Adrenal gland (tissue), 9 donors: ENCODE measurements at regions not wholly inside any gene's neighbourhood (a gene's known extent, or its start where the extent isn't known, plus 50 kb on each side); places are given as distances from the start of the nearest gene placed in this dataset.

ENCODE experiments used
- DNase-seq, 7 donors: peaks; one replicate each; pipeline ENCODE4 v3.0.0-alpha.2; 2019 to 2020
- H3K27ac ChIP-seq, 5 donors: fragments of 200-600 bp; sonication (generic) in 4 of 5; 1 replicate in 3 of 5; 2 replicates in 2 of 5; pipeline versions ENCODE4 v1.5.1 to v1.8.0; 2016 to 2020; ENCODE audit warnings: mild to moderate bottlenecking in 1 of 5
- H3K27me3 ChIP-seq: fragments of 200-600 bp; 2 replicates; pipeline ENCODE4 v1.8.0; 2021
- H3K36me3 ChIP-seq, 2 donors: fragments of 200-600 bp; replicated peaks in 1 of 2; 1 replicate in 1 of 2; 2 replicates in 1 of 2; pipeline versions ENCODE4 v1.5.1 to v1.8.0; 2018 to 2022
- H3K4me1 ChIP-seq, 2 donors: fragments of 200-600 bp; replicated peaks in 1 of 2; 1 replicate in 1 of 2; 2 replicates in 1 of 2; pipeline versions ENCODE4 v1.5.1 to v1.8.0; 2018 to 2021
- H3K4me3 ChIP-seq, 4 donors: fragments of 200-600 bp; sonication (generic) in 3 of 4; one replicate each; pipeline ENCODE4 v1.5.1; 2016 to 2018
- H3K9me3 ChIP-seq, 3 donors: fragments of 200-600 bp; sonication (generic) in 1 of 3; replicated peaks in 1 of 3; 1 replicate in 2 of 3; 2 replicates in 1 of 3; pipeline versions ENCODE4 v1.5.1 to v1.8.0; 2016 to 2021
- POLR2A ChIP-seq, 2 donors: fragments of 450-650 bp; IDR thresholded peaks; one replicate each; pipeline ENCODE4 v1.6.1; 2017; ENCODE audit warnings: antibody characterized with exemption in 2 of 2, mild to moderate bottlenecking in 2 of 2, moderate library complexity in 1 of 2
- WGBS, 4 donors: extraction: QIAGEN DNeasy Blood & Tissue Kit in 2 of 4; methylation state at CpG; one replicate each; pipeline versions ENCODE4 v1.1.5 to v1.1.7; 2013 to 2017; 5-methylcytosine and 5-hydroxymethylcytosine counted together
- intact Hi-C, 2 donors: fragments of 100-400 bp; cut with DNase I; formaldehyde crosslinking; loops; one replicate each; pipeline versions ENCODE4 v1.14.1 to v1.15.0; 2022 to 2023
- TF ChIP-seq, protein P1 (sequence below), 6 experiments: fragments of 450-650 bp in 4 of 6; fragments of 200-600 bp in 2 of 6; sonication (generic) in 1 of 6; IDR thresholded peaks; 1 replicate in 5 of 6; 2 replicates in 1 of 6; pipeline versions ENCODE4 v1.5.1 to v1.8.0; 2016 to 2021; ENCODE audit warnings: antibody characterized with exemption in 6 of 6, mild to moderate bottlenecking in 2 of 6, moderate library complexity in 1 of 6
- donor health status: healthy with polysubstance abuse.
- donor health status: Bipolar disorder and iron deficiency.
- donor health status: DM: yes; HTN: yes; CAD: no.
- donor health status: DM: no; HTN: no; CAD: no.
- donor health status: DM: no; HTN: no; CAD: no.

DNA sequence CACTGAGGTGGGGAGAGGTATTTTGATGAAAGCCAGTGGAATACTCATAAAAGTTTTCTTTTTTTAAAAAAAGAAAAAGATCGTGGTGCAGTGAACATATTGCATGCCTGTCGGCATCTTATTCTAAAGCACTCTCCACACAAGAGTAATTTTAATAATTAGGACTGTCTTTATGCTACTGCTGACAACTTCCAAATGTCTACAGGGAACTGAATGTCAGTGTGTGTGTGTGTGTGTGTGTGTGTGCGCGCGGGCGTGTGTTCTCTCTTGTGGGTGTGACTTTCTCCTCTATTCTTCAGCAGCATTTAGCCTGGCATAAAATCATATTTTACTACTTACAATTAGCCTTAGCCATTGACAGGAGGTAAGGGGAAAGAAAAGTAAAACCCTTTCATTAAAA lies 268.5 kb downstream of the C3orf38 start:
- Histone ChIP-seq H3K4me3 (no peak overlapping the region), H3K27me3 (no peaks in the 10 kb centered on the region), H3K27ac (no peak overlapping the region), H3K9me3 (no peaks in the 10 kb centered on the region), H3K4me1 (no peaks in the 10 kb centered on the region), H3K36me3 (no peaks in the 10 kb centered on the region)
- TF ChIP-seq, protein P1, sequence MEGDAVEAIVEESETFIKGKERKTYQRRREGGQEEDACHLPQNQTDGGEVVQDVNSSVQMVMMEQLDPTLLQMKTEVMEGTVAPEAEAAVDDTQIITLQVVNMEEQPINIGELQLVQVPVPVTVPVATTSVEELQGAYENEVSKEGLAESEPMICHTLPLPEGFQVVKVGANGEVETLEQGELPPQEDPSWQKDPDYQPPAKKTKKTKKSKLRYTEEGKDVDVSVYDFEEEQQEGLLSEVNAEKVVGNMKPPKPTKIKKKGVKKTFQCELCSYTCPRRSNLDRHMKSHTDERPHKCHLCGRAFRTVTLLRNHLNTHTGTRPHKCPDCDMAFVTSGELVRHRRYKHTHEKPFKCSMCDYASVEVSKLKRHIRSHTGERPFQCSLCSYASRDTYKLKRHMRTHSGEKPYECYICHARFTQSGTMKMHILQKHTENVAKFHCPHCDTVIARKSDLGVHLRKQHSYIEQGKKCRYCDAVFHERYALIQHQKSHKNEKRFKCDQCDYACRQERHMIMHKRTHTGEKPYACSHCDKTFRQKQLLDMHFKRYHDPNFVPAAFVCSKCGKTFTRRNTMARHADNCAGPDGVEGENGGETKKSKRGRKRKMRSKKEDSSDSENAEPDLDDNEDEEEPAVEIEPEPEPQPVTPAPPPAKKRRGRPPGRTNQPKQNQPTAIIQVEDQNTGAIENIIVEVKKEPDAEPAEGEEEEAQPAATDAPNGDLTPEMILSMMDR (IDR thresholded peaks at IDR 0.05) = no peak
- no peak for TF ChIP-seq POLR2A (IDR thresholded peaks at IDR 0.05)
- WGBS, 4 donors = 84 to 92% (median 87%) methylated on average over 6 of the region's 6 CpGs
- no peak for DNase-seq
- intact Hi-C loops = no loop called here

DNA sequence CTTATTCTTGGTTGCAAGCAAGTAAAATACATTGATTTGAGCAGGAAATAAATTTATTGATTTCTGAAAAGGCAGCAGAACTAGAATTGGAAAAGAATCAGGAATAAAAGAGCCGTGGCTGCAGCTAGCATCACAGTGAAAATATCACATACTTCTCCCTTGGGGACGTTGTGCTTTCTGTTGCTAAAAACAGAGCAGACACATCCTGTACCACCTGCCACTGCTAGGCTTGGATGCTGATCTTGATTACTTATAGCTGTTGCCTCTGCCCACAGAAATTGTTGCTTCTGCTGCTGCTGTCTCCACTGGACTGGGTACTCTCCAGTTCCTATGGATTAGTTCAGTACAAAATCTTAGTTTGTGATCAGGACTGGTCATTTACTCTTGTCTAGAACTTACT lies 283.8 kb downstream of the C3orf38 start:
- 32 to 42% (median 34%) methylated on average over 2 of the region's 2 CpGs for WGBS, 4 donors
- intact Hi-C loops = no loop called here

DNA sequence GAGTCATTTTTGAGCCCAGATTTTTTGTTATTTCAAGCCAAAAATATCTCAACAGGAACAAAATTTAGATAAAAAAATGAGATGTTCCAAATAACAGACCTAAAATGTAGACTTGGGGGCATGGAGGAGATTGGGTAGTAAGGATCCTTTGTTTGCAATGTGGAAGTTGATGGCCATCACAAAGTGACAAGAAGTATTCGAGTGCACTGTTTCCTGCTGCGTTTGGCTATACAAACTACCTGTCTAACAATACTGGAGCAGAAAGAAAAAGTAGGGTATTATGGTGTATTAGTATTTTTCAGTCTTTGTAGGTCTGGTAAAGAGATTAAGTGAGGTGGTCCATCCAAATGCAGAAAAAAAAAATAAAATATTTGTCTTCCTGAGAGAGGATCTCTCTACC lies 284.2 kb downstream of the C3orf38 start:
- TF ChIP-seq, protein P1 (IDR thresholded peaks at IDR 0.05) = no peak
- no peak for TF ChIP-seq POLR2A (IDR thresholded peaks at IDR 0.05)
- WGBS, 4 donors = 57 to 80% (median 67%) methylated on average over 2 of the region's 2 CpGs
- H3K4me3 ChIP-seq = no peak overlapping the region
- no peaks in the 10 kb centered on the region for H3K36me3 ChIP-seq
- no peaks in the 10 kb centered on the region for H3K9me3 ChIP-seq
- intact Hi-C loops = no loop called here
- H3K27ac ChIP-seq = no peak overlapping the region
- H3K4me1 ChIP-seq = no peaks in the 10 kb centered on the region
- H3K27me3 ChIP-seq = no peaks in the 10 kb centered on the region
- DNase-seq = no peak

More for the DNA sequence above, 283.8 kb downstream of the C3orf38 start:
- no peaks in the 10 kb centered on the region for H3K27me3 ChIP-seq
- H3K4me3 ChIP-seq = no peak overlapping the region
- TF ChIP-seq POLR2A (IDR thresholded peaks at IDR 0.05) = no peak
- no peaks in the 10 kb centered on the region for H3K36me3 ChIP-seq
- no peaks in the 10 kb centered on the region for H3K4me1 ChIP-seq
- no peak overlapping the region for H3K27ac ChIP-seq
- H3K9me3 ChIP-seq = no peaks in the 10 kb centered on the region
- no peak for DNase-seq

DNA sequence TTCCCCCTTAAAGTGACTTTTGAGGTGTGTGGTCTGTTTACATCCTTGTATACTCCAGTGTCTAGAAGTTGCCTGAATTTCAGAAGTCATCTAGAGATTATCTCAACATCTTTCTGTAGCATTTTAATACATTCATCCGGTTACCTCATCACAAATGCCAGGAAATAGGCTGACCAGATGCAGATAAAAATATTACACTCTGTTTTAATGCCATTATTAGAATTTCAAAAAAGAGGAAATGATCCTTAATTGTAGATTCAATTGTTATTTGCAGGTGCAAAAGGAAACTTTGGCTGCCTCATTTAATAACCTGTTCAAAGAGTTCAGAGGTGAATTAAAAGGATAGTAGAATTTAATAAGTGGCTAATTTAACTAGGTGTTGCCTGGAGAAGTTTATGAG lies 290.9 kb downstream of the C3orf38 start:
- intact Hi-C loops = no loop called here
- H3K4me3 ChIP-seq = no peak overlapping the region
- no peaks in the 10 kb centered on the region for H3K27me3 ChIP-seq

DNA sequence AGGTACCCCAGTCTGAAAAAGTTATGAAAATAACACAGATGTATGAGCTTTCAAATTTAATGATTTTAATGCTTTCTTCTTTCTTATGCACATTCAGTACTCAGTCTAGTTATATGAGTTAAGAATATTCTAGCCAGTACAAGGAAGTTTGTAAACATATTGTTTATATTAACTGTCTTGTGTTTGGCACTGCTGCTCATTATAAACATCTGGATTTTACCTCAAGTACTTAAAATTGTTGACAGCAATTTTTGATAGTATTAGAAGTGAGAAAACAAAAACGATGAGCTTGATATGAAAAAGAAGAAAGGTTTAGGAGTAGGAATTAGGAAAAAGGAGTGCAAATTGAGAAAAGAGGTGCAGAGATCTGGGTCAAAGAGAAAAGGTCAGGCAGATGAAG lies 293.3 kb downstream of the C3orf38 start:
- WGBS, 4 donors = 43 to 59% (median 45%) methylated on average over 1 of the region's 1 CpG
- DNase-seq = no peak
- H3K9me3 ChIP-seq = no peaks in the 10 kb centered on the region
- intact Hi-C loops = no loop called here
- H3K27ac ChIP-seq = no peak overlapping the region
- no peak for TF ChIP-seq POLR2A (IDR thresholded peaks at IDR 0.05)
- TF ChIP-seq, protein P1 (IDR thresholded peaks at IDR 0.05) = no peak
- no peaks in the 10 kb centered on the region for H3K4me1 ChIP-seq
- no peaks in the 10 kb centered on the region for H3K27me3 ChIP-seq
- H3K4me3 ChIP-seq = no peak overlapping the region
- no peaks in the 10 kb centered on the region for H3K36me3 ChIP-seq

More for the DNA sequence above, 290.9 kb downstream of the C3orf38 start:
- H3K4me1 ChIP-seq = no peaks in the 10 kb centered on the region
- no peak overlapping the region for H3K27ac ChIP-seq
- H3K9me3 ChIP-seq = no peaks in the 10 kb centered on the region
- TF ChIP-seq POLR2A (IDR thresholded peaks at IDR 0.05) = no peak
- TF ChIP-seq, protein P1 (IDR thresholded peaks at IDR 0.05) = no peak
- no peak for DNase-seq
- 52 to 63% (median 55%) methylated on average over 1 of the region's 1 CpG for WGBS, 4 donors
- H3K36me3 ChIP-seq = no peaks in the 10 kb centered on the region
